ENCODE measurements at regions not wholly inside any gene's neighbourhood (a gene's known extent, or its start where the extent isn't known, plus 50 kb on each side); places are given as distances from the start of the nearest gene placed in this dataset.

DNA sequence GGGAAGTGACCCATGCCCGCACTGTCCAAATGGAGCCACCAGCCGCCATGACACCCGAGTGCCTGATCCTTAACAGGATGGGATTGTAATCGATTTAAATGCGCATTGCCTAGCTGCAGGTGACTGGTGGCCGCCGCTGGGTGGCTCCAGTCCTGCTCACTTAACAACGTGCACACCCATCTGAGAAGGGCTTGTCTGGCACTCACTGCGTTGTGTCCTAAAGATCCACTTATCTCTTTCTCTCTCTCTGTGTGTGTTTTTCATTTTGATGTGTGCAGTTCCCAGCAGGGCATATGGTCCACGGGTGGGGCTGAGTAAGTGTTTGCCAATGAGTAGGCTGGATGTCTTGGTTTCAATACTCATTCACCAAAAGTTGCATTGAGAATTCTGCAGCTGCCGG is 80.6 kb downstream of the IRF8 start:
- H3K4me2 ChIP-seq: no peak overlapping the region
- H3F3A ChIP-seq (ENCODE audit: insufficient read depth, low read depth): no peaks in the 10 kb centered on the region
- H3K27me3 ChIP-seq (ENCODE audit: insufficient read depth, low read depth): peaks cover 98% of the 10 kb centered on the region
- H3K4me3 ChIP-seq: no peak overlapping the region
- POLR2A ChIA-PET (ENCODE audit: unreplicated experiment): no interaction called here
- H3K27ac ChIP-seq: no peak overlapping the region
- no peak for DNase-seq
- CTCF ChIA-PET: no interaction called here
- intact Hi-C loops (cut with micrococcal nuclease; ENCODE audit: unreplicated experiment): no loop called here
- H3K79me2 ChIP-seq (ENCODE audit: low read depth): no peaks in the 10 kb centered on the region
- no peaks in the 10 kb centered on the region for H4K20me1 ChIP-seq (ENCODE audit: insufficient read depth)
- H3K36me3 ChIP-seq (ENCODE audit: low read depth): no peaks in the 10 kb centered on the region
- H2AFZ ChIP-seq: no peak overlapping the region
- no peaks in the 10 kb centered on the region for H3K4me1 ChIP-seq (replicated peaks; ENCODE audit: insufficient read depth)
- no TSS peak for BruUV-seq (replicated peaks)
- H3K9me2 ChIP-seq (ENCODE audit: insufficient read depth): no peaks in the 10 kb centered on the region
- TF ChIP-seq, protein P1, sequence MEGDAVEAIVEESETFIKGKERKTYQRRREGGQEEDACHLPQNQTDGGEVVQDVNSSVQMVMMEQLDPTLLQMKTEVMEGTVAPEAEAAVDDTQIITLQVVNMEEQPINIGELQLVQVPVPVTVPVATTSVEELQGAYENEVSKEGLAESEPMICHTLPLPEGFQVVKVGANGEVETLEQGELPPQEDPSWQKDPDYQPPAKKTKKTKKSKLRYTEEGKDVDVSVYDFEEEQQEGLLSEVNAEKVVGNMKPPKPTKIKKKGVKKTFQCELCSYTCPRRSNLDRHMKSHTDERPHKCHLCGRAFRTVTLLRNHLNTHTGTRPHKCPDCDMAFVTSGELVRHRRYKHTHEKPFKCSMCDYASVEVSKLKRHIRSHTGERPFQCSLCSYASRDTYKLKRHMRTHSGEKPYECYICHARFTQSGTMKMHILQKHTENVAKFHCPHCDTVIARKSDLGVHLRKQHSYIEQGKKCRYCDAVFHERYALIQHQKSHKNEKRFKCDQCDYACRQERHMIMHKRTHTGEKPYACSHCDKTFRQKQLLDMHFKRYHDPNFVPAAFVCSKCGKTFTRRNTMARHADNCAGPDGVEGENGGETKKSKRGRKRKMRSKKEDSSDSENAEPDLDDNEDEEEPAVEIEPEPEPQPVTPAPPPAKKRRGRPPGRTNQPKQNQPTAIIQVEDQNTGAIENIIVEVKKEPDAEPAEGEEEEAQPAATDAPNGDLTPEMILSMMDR (conservative IDR thresholded peaks at IDR 0.05): no peak
- TF ChIP-seq EZH2 (IDR thresholded peaks at IDR 0.05; ENCODE audit: low read depth): no peak
- no peaks in the 10 kb centered on the region for H3K9me3 ChIP-seq (ENCODE audit: insufficient read depth, low read depth)

DNA sequence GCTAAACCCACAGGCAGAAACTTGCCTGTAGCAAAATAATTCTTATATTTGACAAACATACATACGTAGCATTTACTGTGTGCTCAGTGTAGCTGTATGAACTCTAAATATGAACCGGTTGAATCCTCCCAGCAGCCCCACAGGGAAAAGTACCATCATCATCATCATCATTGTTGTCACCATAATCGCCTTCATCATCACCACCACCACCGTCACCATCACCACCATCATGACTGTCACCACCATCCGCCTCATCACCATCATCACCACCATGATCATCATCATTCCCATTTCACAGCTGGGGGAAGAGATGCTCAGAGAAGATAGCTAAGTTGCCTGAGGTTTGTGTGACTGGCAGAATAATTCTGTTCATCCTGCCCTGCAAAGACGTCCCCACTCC is 81.7 kb downstream of the IRF8 start:
- H3K4me2 ChIP-seq: no peak overlapping the region
- H3K27ac ChIP-seq: no peak overlapping the region
- no peaks in the 10 kb centered on the region for H4K20me1 ChIP-seq (ENCODE audit: insufficient read depth)
- POLR2A ChIA-PET (ENCODE audit: unreplicated experiment): no interaction called here
- CTCF ChIA-PET: no interaction called here
- intact Hi-C loops (cut with micrococcal nuclease; ENCODE audit: unreplicated experiment): no loop called here
- no peaks in the 10 kb centered on the region for H3K79me2 ChIP-seq (ENCODE audit: low read depth)
- H3K9me2 ChIP-seq (ENCODE audit: insufficient read depth): no peaks in the 10 kb centered on the region
- no peaks in the 10 kb centered on the region for H3F3A ChIP-seq (ENCODE audit: insufficient read depth, low read depth)
- H3K27me3 ChIP-seq (ENCODE audit: insufficient read depth, low read depth): peaks cover 100% of the 10 kb centered on the region
- no peak overlapping the region for H2AFZ ChIP-seq
- no TSS peak for BruUV-seq (replicated peaks)
- H3K4me3 ChIP-seq: no peak overlapping the region
- no peaks in the 10 kb centered on the region for H3K9me3 ChIP-seq (ENCODE audit: insufficient read depth, low read depth)
- TF ChIP-seq, protein P1 (conservative IDR thresholded peaks at IDR 0.05): no peak
- no peak for TF ChIP-seq EZH2 (IDR thresholded peaks at IDR 0.05; ENCODE audit: low read depth)
- H3K36me3 ChIP-seq (ENCODE audit: low read depth): no peaks in the 10 kb centered on the region
- H3K4me1 ChIP-seq (replicated peaks; ENCODE audit: insufficient read depth): no peaks in the 10 kb centered on the region
- DNase-seq: no peak

DNA sequence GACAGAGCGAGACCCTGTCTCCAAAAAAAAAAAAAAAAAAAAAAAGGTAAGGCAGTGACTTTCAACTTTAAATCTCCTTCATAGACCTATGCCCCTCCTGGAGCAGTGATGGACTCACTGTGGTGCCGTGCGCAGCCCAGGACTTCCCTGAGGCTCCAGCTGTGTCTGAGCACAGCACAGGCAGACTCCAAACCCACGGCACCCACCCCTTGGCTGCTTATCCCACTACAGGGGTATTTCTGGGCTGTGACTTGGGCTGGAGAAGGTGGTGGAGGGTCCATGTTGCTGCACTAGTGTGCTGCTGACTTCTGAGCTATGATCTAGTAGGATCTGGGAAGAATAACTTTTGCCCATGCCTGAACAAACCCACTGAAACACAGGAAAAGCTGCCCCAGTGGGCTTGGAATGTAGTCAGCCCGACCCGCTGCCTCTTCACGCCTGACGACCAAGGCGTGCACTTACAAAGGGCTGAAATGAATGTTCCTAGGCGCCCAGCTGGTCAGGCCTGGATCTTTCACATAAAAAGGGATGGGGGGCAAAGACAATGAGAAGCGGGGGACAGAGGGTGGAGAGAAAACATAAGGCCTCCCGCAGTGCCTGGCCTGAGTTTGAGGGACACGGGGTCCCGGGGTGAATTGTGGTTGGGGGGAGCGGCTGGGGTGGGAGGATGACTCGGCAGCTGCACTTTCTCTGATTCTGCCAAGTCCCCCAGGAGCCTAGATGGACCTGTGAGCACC is 83.0 kb downstream of the IRF8 start:
- no peaks in the 10 kb centered on the region for H3K79me2 ChIP-seq (ENCODE audit: low read depth)
- no peak overlapping the region for H2AFZ ChIP-seq
- H4K20me1 ChIP-seq (ENCODE audit: insufficient read depth): no peaks in the 10 kb centered on the region
- H3K9me2 ChIP-seq (ENCODE audit: insufficient read depth): no peaks in the 10 kb centered on the region
- no peak overlapping the region for H3K4me3 ChIP-seq
- no TSS peak for BruUV-seq (replicated peaks)
- ChIA-PET CTCF (no interaction called here), POLR2A (ENCODE audit: unreplicated experiment) (no interaction called here)
- DNase-seq: no peak
- H3F3A ChIP-seq (ENCODE audit: insufficient read depth, low read depth): no peaks in the 10 kb centered on the region
- H3K36me3 ChIP-seq (ENCODE audit: low read depth): no peaks in the 10 kb centered on the region
- no peak overlapping the region for H3K27ac ChIP-seq
- H3K9me3 ChIP-seq (ENCODE audit: insufficient read depth, low read depth): no peaks in the 10 kb centered on the region
- TF ChIP-seq, protein P1 (conservative IDR thresholded peaks at IDR 0.05): no peak
- TF ChIP-seq EZH2 (IDR thresholded peaks at IDR 0.05; ENCODE audit: low read depth): no peak
- H3K4me2 ChIP-seq: no peak overlapping the region
- H3K4me1 ChIP-seq (replicated peaks; ENCODE audit: insufficient read depth): no peaks in the 10 kb centered on the region
- H3K27me3 ChIP-seq (ENCODE audit: insufficient read depth, low read depth): peaks cover 100% of the 10 kb centered on the region
- intact Hi-C loops (cut with micrococcal nuclease; ENCODE audit: unreplicated experiment): no loop called here

Measured in PC-9 (cell line).